GM12865 (cell line): ENCODE measurements at regions not wholly inside any gene's neighbourhood (a gene's known extent, or its start where the extent isn't known, plus 50 kb on each side); places are given as distances from the start of the nearest gene placed in this dataset.

Source experiments
- DNase-seq: peaks from one replicate; pipeline ENCODE4 v3.0.0; 2010; ENCODE audit warnings: low read depth
- H3K4me3 ChIP-seq: 2 replicates; pipeline ENCODE4 v1.5.1; 2011; ENCODE audit warnings: mild to moderate bottlenecking, low read depth, low read length, control low read depth
- TF ChIP-seq, protein P1 (sequence below): IDR thresholded peaks from 2 replicates; pipeline ENCODE4 v1.5.1; 2011; ENCODE audit warnings: low read length, control low read depth, low read depth, inconsistent platforms; ENCODE audit not compliant: insufficient read depth; ENCODE audit errors: missing control alignments

DNA sequence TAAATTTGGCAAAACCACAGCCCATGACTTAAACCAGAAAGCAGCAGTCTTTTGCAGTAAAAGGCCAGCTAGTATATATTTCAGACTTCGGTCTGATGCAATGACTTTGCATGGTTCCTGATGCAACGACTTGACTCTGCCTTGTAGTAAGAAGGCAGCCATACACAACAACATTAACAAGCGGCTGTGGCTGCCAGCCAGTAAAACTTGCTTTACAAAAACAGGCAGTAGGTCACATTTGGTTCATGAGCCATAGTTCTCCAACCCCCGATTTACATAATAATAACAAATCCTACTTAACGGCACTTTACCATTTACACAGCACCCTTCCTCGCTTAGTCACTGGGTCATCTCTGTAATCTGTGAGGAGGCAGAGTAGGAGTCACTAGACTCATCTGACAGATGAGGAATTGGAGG, 410.3 kb downstream of the LRATD1 start:
- TF ChIP-seq, protein P1, sequence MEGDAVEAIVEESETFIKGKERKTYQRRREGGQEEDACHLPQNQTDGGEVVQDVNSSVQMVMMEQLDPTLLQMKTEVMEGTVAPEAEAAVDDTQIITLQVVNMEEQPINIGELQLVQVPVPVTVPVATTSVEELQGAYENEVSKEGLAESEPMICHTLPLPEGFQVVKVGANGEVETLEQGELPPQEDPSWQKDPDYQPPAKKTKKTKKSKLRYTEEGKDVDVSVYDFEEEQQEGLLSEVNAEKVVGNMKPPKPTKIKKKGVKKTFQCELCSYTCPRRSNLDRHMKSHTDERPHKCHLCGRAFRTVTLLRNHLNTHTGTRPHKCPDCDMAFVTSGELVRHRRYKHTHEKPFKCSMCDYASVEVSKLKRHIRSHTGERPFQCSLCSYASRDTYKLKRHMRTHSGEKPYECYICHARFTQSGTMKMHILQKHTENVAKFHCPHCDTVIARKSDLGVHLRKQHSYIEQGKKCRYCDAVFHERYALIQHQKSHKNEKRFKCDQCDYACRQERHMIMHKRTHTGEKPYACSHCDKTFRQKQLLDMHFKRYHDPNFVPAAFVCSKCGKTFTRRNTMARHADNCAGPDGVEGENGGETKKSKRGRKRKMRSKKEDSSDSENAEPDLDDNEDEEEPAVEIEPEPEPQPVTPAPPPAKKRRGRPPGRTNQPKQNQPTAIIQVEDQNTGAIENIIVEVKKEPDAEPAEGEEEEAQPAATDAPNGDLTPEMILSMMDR: no peak
- DNase-seq: no peak
- H3K4me3 ChIP-seq: no peak overlapping the region

DNA sequence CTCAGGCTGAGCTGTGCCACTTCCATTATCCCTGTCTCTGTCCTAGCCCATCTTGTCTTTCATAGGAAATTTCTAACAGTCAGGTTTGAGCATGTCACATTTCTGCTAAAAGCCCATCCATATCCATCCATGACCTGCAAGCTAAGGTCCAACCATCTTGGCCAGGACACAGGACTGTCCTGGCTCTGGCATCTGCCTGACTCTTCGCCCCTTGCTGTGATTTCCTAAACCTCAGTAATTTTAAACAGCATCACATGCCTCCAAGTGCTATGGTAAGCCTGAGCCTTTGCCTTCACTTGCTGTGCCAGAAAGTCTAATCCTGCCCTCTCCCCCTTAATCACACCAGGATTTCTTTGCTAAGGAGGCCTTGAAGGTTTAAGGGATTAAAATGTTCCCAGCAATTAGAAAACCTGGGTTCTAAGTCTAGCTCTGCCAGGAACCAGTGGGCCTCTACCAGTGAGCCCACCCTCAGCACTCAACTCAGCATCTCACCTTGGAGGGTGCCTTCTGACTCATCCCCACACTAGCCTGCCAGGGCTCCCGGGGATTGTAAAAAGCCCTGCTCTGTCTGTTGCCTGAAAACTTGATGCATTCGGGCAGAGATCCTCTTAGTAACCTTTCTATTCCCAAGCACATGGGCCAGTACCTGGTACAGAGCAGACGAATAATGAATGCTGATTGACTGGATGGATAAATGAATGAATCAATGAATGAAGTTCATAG, 411.0 kb downstream of the LRATD1 start:
- TF ChIP-seq, protein P1: no peak
- H3K4me3 ChIP-seq: no peak overlapping the region
- DNase-seq: no peak

DNA sequence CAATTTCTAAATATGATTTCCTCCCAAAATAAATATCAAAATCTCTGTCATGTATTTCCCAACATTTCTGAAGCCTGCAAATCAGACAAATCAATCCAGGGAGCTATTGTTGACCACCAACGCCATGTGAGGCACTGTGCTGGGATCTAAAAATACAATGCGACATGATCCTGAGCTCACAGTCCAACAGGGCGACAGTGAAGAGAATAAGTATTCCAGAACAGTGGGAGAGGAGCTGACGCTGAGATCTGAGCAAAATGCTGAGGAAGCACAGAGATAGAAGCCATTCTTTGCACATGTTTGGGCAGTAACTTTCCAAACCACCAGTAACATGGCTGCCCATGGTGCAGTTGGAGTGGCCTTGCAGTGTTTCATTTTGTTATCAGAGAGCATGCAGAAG, 412.5 kb downstream of the LRATD1 start:
- TF ChIP-seq, protein P1: no peak
- DNase-seq: no peak
- no peak overlapping the region for H3K4me3 ChIP-seq

DNA sequence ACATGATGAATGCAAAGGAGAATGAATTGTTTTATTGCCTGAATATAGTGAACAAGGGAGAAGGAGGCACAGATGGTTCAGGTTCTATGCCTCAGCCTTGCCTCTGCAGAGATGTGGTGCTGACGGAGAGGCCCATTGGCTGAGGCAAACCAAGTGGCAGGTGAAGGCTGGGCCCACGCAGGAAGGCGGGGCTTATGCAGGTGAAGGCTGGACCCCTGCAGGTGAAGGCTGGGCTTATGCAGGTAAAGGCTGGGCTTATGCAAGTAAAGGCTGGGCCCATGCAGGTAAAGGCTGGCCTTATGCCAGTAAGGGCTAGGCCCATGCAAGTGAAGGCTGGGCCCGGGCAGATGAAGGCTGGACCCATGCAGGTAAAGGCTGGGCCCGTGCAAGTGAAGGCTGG, 414.7 kb downstream of the LRATD1 start:
- no peak overlapping the region for H3K4me3 ChIP-seq
- TF ChIP-seq, protein P1: no peak
- no peak for DNase-seq

DNA sequence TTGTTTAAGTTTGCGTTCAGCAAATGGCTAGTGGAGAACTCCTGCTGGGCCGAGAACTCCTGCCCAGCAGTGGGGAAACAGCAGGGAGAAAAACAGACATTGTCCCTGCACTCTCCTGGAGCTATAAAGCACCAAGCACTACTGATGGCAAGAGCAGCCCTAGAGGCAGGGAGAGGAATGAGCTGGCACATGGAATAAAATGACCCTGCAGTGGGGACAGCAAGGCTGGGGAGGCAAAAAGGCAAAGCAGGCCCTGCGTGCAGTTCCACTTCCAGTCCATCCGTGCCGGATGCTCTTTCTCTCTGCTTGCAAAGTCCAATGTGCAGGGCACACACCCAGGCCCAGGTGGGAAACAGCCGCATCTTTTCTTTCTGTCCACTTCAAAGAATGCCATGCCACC, 415.5 kb downstream of the LRATD1 start:
- TF ChIP-seq, protein P1: no peak
- H3K4me3 ChIP-seq: no peak overlapping the region
- DNase-seq: no peak

DNA sequence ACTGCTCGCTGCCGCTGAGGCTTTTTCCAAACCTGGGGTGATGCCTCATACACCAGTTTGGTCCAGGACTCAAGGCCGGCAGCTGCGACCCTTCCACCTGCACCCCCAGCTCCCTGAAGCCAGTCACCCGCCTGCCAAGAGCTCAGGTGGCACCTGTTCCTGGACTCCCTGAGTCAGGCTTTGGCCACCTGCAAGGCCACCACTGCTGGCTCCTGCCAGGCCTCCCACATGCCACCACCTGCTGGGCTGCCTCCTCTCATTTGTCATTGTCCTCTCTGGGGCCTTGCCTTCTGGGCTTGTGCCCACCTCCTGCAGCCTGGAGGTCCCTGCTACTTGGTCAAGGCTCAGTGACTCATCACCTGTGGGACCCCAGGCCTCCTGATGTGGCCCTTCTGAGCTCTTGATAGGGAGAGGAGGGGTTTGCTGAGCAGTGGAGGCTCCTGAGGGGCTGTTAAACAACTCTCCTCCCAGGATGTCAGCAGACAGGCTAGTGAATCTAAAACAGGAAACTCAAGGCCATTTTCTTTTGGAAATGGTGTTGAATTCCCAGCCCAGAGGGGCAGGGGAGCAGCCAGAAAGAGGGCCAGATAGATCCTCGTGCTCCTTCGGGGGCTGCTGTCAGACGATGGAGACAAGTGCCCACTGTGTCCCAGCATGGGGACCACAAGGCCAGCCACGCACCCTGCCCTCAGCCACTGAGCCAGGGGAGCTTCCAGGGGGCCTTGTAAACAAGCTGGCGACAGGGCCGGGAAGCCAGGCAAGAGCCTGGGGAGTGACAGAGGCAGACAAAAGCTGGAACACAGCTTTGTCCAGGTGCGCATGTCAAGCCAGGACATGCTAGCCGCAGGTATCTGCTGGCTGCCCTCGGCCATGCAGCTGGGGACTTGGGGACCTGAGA, 416.8 kb downstream of the LRATD1 start:
- no peak overlapping the region for H3K4me3 ChIP-seq
- DNase-seq: no peak
- TF ChIP-seq, protein P1: no peak
